GM19463 (cell line): ENCODE measurements at regions not wholly inside any gene's neighbourhood (a gene's known extent, or its start where the extent isn't known, plus 50 kb on each side); places are given as distances from the start of the nearest gene placed in this dataset.
"Not testable (repeated sequence)": the region's sequence is repeated elsewhere in the genome, so short reads cannot be mapped to it uniquely, and the experiment has no call there.

Experiments used
- ATAC-seq: cut with Tn5 transposase; IDR thresholded peaks from one replicate; pipeline ENCODE4 v1.9.1; 2021; ENCODE audit warnings: mild to moderate bottlenecking, moderate library complexity; ENCODE audit not compliant: unreplicated experiment

GRCh38 chr2:147438882-147439281 is 405.9 kb upstream of the ACVR2A start:
- ATAC-seq, result no peak

DNA sequence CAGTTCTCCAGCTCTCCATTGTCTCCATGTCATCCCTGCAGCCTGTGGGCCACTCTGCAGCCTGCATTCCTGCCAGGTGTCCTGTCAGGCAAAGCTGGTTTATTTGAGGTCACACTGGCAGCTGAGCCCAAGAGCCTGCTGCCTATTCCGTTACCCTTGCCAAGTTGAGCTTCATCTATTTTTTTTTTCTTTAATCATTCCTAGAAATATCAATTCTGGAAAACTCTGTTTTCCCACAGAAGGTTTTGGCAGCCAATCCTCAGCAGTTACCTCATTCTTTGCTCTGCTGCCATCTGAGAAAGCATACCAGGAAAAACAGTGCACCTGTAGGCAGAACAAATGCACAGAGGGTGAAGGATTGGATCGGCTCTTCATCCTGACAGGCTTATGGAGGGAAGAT is 411.0 kb upstream of the ACVR2A start:
- no peak for ATAC-seq

GRCh38 chr2:147430408-147430807 is 414.4 kb upstream of the ACVR2A start:
- no peak for ATAC-seq

DNA sequence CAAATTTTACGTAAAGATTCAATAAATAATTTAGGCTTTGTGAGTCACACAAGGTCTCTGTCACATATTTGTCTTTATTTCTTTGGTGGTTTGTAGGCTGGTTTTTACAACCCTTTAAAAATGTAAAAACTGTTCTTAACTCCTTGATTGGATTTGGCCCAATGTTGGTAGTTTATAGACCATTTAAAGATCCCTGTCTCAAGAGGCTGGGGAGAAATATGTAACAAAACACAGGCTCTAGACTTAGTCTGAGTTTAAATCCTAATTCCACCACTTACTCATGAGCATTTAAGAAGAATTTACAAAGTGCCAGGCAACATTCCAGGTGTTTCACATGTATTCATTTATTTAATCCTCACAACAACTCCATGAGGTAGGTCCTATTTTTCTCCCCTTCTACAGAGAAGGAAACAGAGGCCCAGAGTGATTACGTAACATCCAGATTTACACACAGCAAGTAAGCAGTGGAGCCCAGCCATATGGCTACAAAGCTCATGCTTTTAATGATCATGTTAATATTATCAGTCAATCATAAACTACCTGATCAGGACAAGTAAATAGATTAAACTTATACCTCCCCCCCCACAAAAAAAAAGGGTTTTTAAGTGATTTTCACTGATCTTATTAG is 416.6 kb upstream of the ACVR2A start:
- no peak for ATAC-seq

DNA sequence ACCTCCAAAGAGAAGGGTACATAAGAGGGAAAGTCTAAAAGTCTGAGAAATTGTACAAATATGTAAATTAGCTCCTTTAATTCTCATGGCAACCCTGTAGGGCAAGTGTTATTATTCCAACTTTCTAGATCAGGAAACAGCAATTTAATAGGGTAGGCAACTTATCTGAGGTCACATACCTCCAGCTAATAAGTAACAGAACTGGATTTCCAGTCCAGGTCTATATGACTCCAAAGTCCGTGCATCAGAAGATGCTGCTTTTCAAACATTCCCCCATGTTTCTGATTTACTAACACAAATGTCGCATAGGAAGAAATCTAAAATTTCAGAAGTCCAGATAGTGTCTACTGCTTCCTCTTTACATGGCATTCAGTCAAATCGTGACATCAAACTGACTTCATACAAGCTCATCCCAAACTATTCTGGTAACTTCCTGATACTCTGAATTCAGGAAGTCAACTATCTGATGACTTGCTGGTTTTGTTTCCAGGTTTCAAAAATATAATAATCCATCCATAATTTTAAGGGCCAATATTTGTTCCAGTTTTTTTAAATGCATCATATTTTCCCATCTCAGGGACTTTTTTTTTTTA is 419.3 kb upstream of the ACVR2A start:
- no peak for ATAC-seq

- ATAC-seq, result no peak
Measured at GRCh38 chr2:147424766-147425165, 420.1 kb upstream of the ACVR2A start.

- no peak for ATAC-seq
Measured at GRCh38 chr2:147420947-147421675, 423.7 kb upstream of the ACVR2A start.

- ATAC-seq, result no peak
Measured at GRCh38 chr2:147420517-147420916, 424.3 kb upstream of the ACVR2A start.

GRCh38 chr2:147416099-147416498 is 428.7 kb upstream of the ACVR2A start:
- no peak for ATAC-seq

DNA sequence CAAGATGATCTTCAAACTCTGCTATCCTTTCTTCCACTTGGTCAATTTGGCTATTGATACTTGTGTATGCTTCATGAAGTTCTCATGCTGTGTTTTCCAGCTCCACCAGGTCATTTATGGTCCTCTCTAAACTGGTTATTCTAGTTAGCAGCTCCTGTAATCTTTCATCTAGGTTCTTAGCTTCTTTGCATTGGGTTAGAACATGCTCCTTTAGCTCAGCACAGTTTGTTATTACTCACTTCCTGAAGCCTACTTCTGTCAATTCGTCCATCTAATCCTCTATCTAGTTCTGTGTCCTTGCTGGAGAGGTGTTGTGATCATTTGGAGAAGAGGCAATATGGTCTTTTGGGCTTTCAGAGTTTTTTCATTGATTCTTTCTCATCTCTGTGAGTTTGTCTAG is 430.2 kb upstream of the ACVR2A start:
- not testable (repeated sequence) for ATAC-seq

- ATAC-seq, result no peak
Measured at GRCh38 chr2:147408357-147408756, 436.5 kb upstream of the ACVR2A start.

- ATAC-seq, result no peak
Measured at GRCh38 chr2:147405651-147406050, 439.2 kb upstream of the ACVR2A start.

- no peak for ATAC-seq
Measured at GRCh38 chr2:147398996-147399395, 445.8 kb upstream of the ACVR2A start.

- no peak for ATAC-seq
Measured at GRCh38 chr2:147398301-147398700, 446.5 kb upstream of the ACVR2A start.

DNA sequence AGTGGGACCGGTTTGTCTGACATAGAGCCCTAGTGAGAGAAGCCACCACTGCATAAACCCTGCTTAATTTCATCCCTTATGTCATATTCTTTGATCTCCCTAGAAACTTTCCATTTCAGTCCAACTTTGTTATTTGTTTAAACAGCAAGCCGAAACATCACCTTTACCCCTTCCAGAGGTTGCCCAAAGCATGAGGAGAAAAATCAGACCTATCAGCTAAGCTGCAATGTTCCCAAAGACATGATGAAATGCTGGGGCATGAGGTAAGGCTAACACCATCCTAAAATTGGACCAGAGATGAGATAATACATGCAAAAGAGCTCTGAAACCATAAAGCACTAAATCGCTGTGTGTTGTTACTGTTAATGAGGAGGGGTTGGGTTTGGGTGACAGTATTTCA is 447.9 kb upstream of the ACVR2A start:
- ATAC-seq, result no peak

- ATAC-seq, result no peak
Measured at GRCh38 chr2:147394179-147394790, 450.5 kb upstream of the ACVR2A start.

- ATAC-seq, result no peak
Measured at GRCh38 chr2:147392180-147392579, 452.6 kb upstream of the ACVR2A start.

DNA sequence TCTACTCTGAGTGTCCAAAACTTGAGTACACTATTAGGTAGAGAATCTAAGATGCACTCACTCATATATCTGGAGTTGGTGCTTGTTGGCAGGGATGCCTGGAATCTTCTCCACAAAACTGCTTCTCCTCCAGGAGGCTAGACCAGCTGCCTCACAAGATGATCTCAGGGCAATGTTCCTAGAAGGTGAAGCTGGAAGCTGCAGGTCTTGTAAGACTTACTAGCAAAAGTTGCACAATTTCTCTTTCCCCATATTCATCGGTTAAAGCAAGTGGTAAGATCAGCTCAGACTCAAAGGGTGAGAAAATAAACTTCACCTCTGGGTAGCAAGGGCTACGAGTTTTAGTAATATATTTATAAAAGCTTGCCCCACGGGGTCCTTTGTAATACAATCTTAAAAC is 454.4 kb upstream of the ACVR2A start:
- no peak for ATAC-seq

GRCh38 chr2:147389218-147389617 is 455.6 kb upstream of the ACVR2A start:
- no peak for ATAC-seq

DNA sequence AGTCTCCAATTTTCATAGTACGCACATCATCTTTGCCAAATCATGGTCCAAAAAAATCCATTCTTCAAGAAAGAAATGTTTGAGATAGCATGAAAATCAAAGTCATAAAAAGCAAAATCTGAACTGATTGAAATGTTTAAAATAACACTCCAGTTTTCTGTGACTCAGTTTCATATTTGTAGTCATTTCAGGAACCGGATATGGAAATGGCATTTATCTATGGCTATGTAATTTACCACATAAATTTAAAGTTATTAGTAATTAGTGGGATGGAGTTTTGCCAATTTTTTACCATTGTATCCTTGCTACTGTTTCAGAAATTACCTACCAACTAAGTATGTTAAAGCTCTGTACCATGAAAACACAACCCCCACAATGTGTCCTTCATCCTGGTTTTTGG is 456.6 kb upstream of the ACVR2A start:
- no peak for ATAC-seq

GRCh38 chr2:147386284-147386683 is 458.5 kb upstream of the ACVR2A start:
- no peak for ATAC-seq

DNA sequence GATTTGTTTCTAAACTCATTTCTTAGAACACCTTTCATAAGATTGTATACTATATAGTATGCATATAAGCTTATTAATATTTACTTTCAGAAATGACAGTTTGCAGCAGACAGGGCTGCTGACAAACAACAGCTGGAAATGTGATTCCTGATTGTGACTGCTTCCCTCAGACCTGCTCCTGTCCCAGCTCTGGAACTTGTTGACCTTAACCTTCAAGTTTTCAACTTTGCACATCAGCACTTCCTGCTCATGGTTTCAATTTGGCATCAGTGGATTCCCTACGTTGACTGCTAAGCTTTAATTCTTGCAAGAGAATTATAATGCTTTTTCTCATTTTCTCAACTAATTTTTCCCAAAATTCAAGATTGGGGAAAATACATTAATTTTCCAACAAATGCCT is 459.2 kb upstream of the ACVR2A start:
- ATAC-seq, result no peak
